ENCODE measurements at regions not wholly inside any gene's neighbourhood (a gene's known extent, or its start where the extent isn't known, plus 50 kb on each side); places are given as distances from the start of the nearest gene placed in this dataset.

DNA sequence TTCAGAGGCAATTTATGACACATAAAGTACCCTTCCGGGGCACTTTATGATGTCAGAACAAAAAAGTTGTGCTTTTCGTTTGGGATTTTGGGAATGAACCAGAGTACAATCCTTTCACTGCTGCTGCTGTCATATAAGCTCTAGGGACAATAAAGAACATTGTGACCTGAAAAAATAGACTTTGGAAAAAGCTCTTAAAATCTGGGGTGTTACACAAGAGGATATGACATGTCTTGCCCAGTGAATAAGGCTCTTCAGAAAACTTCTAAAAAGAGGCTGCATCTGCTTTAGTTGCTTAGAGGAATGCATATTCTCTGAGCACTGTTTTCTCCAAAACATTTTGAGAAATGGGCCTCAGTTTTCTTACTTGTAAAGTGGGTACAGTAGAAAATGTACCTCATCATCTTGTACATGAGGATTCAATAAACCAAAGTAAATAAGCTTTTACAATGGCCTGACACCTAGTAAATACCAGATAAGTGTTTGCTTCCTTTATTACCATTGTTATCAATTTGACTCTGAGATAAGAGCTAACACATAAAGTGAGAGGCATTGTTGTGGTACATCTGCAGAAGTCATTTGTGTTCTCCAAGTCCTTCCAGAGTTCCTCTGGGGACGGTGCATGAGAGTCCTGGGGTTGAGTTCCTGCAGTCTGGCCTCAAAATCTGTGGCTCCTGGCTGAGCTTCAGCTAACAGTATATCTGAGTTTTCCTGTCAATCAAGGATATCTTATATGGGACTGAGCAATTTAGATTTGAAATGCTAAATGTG lies 67.4 kb upstream of the EDNRB start:
- H3K4me3 ChIP-seq (ENCODE audit: control insufficient read depth, low read depth, low read length): no peak overlapping the region
- no peak for DNase-seq (ENCODE audit: low read depth)
- TF ChIP-seq, protein P1, sequence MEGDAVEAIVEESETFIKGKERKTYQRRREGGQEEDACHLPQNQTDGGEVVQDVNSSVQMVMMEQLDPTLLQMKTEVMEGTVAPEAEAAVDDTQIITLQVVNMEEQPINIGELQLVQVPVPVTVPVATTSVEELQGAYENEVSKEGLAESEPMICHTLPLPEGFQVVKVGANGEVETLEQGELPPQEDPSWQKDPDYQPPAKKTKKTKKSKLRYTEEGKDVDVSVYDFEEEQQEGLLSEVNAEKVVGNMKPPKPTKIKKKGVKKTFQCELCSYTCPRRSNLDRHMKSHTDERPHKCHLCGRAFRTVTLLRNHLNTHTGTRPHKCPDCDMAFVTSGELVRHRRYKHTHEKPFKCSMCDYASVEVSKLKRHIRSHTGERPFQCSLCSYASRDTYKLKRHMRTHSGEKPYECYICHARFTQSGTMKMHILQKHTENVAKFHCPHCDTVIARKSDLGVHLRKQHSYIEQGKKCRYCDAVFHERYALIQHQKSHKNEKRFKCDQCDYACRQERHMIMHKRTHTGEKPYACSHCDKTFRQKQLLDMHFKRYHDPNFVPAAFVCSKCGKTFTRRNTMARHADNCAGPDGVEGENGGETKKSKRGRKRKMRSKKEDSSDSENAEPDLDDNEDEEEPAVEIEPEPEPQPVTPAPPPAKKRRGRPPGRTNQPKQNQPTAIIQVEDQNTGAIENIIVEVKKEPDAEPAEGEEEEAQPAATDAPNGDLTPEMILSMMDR (IDR thresholded peaks at IDR 0.05; ENCODE audit: control insufficient read depth, insufficient read depth, low read depth, low read length, missing control alignments): no peak

DNA sequence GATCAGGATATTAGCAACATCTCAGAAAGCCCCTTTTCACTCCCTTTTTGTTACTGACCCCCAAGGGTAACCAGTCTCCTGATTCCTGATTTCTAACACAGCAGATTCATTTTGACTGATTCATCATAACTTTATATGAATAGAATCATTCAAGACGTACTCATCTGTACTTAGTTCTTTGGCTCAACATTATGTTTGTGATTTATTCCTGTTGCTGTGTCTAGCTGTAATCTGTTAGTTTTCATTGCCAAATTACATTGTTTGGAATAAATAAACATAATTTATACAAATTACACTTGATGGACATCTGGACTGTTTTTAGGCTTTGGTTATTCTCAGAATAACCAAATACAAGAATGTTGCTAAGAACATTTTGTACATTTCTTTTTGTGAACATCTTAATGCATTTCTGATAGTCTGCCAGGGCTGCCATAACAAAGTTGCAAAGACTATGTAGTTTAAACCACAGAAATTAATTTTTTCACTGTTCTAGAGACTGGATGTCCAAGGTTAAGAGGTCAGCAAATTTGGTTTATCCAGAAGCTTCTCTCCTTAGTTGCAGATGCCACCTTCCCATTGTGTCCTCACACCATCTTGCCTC lies 62.8 kb upstream of the EDNRB start:
- TF ChIP-seq, protein P1 (IDR thresholded peaks at IDR 0.05; ENCODE audit: control insufficient read depth, insufficient read depth, low read depth, low read length, missing control alignments): no peak
- no peak overlapping the region for H3K4me3 ChIP-seq (ENCODE audit: control insufficient read depth, low read depth, low read length)
- DNase-seq (ENCODE audit: low read depth): no peak

DNA sequence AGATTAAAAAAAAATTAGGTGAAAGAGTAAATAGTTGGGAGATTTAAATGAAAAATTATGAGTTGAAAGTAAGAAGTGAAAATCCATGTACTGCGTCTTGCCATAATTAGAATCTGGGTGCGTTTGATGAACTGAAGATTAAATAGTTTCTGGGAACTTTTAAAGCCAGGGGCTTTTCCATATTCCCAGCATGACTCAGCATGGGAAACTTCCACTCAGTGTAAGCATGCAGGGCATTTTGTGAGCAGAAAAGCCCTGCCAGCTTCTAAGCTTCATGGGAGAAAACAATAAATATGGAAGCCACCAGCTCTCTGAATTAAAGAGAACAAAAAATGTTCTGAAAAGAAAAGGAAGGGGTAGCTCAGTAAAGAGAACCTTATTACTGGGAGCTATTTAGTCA lies 62.0 kb upstream of the EDNRB start:
- DNase-seq (ENCODE audit: low read depth): no peak
- H3K4me3 ChIP-seq (ENCODE audit: control insufficient read depth, low read depth, low read length): no peak overlapping the region
- TF ChIP-seq, protein P1 (IDR thresholded peaks at IDR 0.05; ENCODE audit: control insufficient read depth, insufficient read depth, low read depth, low read length, missing control alignments): no peak

DNA sequence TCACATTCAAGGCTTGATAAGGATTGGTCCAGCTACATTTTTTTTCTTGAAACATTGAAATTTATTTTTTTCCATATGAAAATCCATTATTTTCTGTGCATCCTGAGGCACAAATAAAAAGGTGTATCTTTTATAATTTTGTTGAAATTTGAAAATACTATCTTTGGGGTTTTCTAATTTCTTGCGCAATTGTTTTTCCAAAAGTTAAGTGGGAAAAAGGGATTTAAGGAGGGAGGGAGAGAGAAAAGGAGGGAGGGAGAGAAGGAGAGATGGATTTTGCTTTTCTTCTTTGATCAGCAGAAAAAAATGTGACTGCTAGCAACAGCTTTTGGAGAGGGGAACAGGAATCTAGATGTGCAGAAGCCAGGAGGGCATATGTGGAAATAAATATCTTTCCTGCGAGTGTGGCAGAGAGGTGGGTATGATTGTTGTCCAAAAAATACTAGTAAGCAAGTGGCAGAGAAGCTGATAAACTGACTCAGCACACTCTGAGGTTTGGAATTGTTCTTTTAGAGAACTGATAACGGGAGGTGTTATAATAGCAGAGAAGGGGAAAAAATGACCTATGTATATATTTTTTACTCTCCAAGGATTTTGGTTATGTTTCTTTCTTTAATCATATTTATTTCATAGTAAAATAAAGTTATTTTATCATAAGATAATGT lies 61.2 kb upstream of the EDNRB start:
- TF ChIP-seq, protein P1 (IDR thresholded peaks at IDR 0.05; ENCODE audit: control insufficient read depth, insufficient read depth, low read depth, low read length, missing control alignments): no peak
- DNase-seq (ENCODE audit: low read depth): no peak
- no peak overlapping the region for H3K4me3 ChIP-seq (ENCODE audit: control insufficient read depth, low read depth, low read length)

DNA sequence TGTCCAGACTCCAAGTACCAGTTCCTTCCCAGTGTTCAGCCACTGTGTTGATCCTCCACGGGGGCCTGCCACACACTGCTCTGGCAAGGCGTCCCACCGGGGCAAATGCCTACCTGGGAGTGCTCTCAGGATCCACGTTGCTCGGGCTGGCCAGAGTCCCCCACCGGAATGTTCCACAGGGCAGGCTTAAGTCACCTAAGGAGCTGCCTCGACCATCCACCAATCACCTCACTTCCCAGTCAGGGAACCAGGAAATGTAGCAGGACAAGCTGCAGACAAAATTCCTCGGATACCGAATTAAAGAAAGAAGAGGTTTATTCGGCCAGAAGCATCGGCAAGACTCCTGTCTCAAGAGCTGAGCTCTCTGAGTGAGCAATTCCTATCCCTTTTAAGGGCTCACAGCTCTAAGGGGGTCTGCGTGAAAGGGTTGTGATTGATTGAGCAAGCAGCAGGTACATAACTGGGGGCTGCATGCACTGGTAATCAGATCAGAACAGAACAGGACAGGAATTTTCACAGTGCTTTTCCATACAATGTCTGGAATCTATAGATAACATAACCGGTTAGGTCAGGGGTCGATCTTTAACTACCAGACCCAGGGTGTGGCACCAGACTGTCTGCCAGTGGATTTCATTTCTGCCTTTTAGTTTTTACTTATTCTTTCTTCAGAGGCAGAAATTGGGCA lies 56.9 kb upstream of the EDNRB start:
- H3K4me3 ChIP-seq (ENCODE audit: control insufficient read depth, low read depth, low read length): no peak overlapping the region
- DNase-seq (ENCODE audit: low read depth): no peak
- TF ChIP-seq, protein P1 (IDR thresholded peaks at IDR 0.05; ENCODE audit: control insufficient read depth, insufficient read depth, low read depth, low read length, missing control alignments): no peak

DNA sequence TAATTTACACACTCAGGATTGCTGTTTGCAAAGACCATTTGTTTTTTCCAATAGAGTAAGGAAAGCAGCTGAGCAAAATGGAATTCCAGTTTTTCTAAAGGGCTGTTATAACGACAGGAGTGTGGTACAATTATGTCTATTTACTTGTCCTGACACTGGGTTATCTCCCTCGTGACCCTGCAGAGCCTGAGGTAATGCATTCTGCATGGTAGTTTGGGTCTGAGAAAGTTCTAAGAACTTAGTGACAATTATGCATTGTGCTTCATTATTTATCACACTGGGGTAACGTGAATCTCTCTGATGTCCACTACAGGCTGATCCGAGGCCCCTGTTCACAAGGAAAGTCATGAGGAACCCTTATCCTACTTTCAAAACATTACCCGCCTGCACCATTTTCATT lies 50.7 kb upstream of the EDNRB start:
- DNase-seq (ENCODE audit: low read depth): no peak
- no peak overlapping the region for H3K4me3 ChIP-seq (ENCODE audit: control insufficient read depth, low read depth, low read length)
- TF ChIP-seq, protein P1 (IDR thresholded peaks at IDR 0.05; ENCODE audit: control insufficient read depth, insufficient read depth, low read depth, low read length, missing control alignments): no peak
